HG02759 (cell line): ENCODE measurements at regions not wholly inside any gene's neighbourhood (a gene's known extent, or its start where the extent isn't known, plus 50 kb on each side); places are given as distances from the start of the nearest gene placed in this dataset.
"Not testable (repeated sequence)": the region's sequence is repeated elsewhere in the genome, so short reads cannot be mapped to it uniquely, and the experiment has no call there.

Experiments used
- ATAC-seq: cut with Tn5 transposase; IDR thresholded peaks from one replicate; pipeline ENCODE4 v1.9.1; 2021; ENCODE audit warnings: mild to moderate bottlenecking, moderate library complexity; ENCODE audit not compliant: unreplicated experiment

- no peak for ATAC-seq
Observed at GRCh38 chrX:63186137-63186536, 165.0 kb downstream of the SPIN4 start.

DNA sequence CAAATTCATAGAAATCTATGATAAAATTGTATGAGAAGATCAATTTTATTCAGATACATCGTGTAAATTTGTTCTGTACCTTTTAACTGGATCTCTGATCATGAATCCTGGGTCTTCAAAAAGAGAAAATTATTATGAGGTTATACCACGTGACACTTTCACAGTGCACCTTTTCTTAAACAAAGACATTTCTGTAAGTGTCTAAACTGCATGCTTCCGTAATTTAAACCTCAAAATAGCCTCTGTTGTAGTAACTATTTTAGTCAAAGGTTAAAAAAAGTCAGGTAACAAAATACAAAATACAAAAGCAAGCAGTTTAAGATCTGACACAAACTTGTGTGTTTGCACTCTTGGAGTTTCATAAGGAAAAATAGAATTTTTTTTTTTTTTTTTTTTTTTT, 171.3 kb downstream of the SPIN4 start:
- ATAC-seq = not testable (repeated sequence)

- not testable (repeated sequence) for ATAC-seq
Observed at GRCh38 chrX:63176578-63176977, 174.6 kb downstream of the SPIN4 start.

- not testable (repeated sequence) for ATAC-seq
Observed at GRCh38 chrX:63173841-63174718, 177.1 kb downstream of the SPIN4 start.

GRCh38 chrX:63169416-63169815, 181.7 kb downstream of the SPIN4 start:
- ATAC-seq = peak; percentile 71

DNA sequence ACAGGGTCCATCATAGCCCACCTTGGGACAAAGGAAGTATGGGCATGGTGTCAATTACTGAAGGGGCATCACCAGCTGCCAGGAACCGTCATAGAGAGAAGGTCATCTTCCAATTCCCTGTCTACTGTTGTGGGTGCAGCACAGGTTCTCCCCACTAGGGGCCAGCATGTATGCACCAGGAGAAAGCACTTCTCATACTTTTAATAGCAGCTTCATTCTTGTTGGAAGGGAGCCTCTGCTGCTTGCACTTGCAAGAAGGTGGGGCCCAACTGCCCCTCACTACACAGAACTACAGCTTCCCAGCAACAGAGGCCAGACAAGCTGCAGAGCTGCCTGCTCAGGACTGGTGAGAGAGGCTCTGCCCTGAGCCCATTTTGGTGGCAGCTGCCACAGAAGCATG, 182.2 kb downstream of the SPIN4 start:
- peak; percentile 39 for ATAC-seq

DNA sequence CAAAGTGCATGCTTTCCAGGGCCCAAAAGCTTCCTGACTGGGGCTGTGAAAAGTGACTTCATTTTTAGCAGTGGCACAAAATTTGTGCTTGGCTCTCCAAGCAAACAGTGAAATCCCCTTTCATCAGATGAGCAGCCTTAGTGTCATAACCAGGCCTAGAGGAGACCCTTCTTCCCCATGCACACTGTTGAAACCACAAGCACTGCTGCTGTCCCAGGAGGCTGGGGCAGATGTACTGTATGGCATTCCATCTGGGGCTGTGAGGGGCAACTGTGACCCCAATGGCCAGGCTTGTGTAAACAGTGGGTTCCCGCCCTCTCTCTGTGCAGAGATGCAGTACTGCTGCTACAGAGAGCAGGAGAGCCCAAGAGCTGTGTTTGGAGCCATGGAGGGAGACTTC, 184.1 kb downstream of the SPIN4 start:
- not testable (repeated sequence) for ATAC-seq

DNA sequence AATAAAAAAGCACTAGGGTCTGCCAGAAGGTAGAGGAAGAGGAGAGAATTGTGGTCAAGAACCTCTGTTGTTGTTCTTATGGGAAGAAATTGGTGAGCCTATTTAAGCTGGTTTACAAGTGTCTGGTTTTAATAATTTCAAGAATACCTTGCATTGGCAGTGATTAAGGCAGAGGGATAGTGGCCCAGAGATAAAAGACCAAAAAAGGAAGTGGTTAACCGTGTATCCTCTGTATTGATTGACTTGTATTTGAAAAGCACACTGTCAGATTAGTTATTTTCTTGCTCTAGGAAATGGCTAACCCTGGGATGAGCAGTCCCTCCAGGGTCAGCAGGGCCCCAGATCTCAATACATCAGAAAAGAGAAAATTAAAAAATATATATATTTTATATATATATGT, 190.1 kb downstream of the SPIN4 start:
- ATAC-seq = not testable (repeated sequence)

GRCh38 chrX:63160340-63160739, 190.8 kb downstream of the SPIN4 start:
- not testable (repeated sequence) for ATAC-seq

- ATAC-seq = not testable (repeated sequence)
Observed at GRCh38 chrX:63145526-63145925, 205.6 kb downstream of the SPIN4 start.

DNA sequence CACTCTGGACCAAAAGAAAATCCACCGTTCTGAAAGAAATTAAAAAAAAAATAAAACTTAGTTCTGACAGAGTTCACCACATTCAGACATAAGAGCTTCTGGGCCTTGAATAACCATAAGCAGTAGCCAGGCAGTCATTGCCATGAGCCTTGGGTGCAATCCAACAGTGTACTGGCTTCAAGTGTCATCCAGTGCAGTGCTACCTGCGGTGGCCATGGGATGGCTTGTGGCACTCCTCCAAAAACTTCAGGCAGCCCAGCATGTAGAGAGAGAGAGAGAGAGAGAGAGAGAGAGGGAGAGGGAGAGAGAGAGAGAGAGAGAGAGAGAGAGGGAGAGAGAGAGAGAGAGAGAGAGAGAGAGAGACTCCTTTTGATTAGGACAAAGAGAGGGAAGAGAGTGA, 208.5 kb downstream of the SPIN4 start:
- not testable (repeated sequence) for ATAC-seq

DNA sequence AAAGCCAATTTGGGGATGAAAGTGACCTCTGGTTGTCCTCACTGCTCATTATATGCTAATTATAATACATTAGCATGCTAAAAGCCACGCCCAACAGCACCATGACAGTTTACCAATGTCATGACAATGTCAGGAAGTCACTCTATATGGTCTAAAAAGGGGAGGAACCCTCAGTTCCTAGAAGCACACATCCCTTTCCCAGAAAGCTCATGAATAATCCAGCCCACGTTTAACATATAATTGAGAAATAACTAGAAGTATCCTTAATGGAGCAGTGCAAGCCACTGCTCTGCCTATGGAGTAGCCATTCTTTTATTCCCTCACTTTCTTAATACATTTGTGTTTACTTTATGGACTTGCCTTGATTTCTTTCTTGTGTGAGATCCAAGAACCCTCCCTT, 215.3 kb downstream of the SPIN4 start:
- not testable (repeated sequence) for ATAC-seq

- ATAC-seq = peak; percentile 85
Observed at GRCh38 chrX:63128509-63128908, 222.6 kb downstream of the SPIN4 start.

GRCh38 chrX:63115196-63115595, 235.9 kb downstream of the SPIN4 start:
- no peak for ATAC-seq

DNA sequence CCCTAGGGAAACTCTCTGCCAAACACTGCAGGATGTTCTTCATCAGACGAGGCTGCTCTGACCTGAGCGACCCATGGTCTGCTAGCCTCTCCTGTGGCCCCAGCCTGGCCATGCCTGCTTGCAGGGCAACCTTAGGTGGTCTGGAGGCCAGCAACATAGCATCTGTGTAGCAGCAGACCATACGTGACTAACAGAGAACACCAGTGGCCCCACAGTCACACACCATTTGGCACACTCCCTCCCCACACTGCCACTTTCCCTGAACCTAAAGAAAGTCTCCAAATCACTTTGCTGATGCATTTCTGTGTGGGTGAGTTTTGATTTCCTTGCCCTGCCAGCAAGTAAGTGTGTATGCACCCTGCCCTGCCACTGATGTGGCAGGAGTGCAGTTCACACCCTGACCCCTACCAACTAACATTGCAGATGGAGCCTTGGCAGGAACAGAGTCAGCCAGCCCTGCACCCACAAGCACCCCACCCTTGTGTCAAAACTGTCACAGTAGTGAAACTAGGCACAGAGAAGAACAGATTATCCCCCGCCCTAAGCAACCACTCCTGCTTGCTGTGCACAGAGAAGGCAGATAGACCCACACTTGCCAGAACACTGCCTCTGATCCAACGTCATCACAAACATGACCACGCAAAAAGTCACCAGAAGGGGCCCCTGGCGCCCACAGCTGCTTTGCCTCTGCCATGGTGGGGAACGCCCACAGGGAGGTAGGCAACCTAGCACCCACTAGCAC, 249.1 kb downstream of the SPIN4 start:
- ATAC-seq = no peak

- no peak for ATAC-seq
Observed at GRCh38 chrX:63058204-63058603, 292.9 kb downstream of the SPIN4 start.

DNA sequence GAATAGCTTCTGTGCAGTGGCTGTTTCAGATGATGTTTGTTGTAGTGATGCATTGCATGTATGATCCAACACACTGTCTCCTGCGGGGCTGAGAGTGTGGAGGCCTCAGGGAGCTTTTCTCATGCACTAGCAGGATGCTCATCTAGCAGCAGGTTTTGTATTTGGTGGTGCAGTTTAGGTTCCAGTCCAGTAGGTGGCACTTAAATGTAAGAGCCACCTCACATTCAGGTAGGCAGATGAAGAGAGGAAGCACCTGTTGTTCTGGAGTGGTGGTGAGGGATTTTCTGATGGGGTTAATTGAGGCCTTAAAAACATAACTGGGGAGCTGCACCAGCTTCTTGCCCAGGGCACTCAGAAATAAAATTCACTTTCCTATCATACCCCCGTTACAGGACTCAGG, 300.9 kb downstream of the SPIN4 start:
- ATAC-seq = no peak

DNA sequence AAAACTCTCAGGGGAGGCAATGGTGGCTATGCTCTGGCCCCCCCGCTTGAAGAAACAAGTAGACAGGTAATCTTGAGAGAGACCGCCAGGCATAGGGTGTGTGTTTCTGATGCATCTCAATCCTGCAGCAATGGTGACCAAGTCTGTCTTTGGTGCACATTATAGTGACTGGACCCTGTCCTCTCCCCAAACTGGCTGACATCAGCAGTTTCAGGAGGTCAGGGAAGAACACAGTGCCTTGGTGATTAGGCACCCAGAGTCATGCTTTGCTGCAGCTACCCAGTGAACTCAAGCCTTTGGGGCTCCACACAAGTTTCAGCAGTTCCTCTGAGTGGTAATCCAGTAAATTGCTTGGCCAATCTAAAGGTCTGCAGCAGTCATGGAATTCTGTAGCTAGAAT, 318.3 kb downstream of the SPIN4 start:
- ATAC-seq = no peak

GRCh38 chrX:63013549-63013948, 337.6 kb downstream of the SPIN4 start:
- no peak for ATAC-seq

DNA sequence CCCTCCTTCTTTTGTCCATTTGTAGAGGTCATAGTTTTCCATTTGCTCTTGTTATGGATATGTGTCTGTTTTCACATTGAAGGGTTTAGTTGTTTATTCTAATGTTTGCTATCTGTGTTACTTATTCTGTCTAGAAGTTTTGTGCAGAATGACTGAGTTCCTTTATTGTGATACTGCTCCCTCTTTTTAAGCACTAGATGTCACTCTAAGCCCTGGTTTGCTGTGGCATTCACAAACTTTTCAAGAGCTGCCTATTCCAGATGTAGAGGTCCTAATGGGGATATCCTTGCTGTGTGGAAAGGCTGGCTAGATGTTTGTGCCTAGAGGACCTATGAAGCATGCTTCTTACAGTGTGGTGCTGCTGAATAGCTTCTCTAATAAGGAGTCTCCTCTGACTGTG, 338.6 kb downstream of the SPIN4 start:
- ATAC-seq = no peak

DNA sequence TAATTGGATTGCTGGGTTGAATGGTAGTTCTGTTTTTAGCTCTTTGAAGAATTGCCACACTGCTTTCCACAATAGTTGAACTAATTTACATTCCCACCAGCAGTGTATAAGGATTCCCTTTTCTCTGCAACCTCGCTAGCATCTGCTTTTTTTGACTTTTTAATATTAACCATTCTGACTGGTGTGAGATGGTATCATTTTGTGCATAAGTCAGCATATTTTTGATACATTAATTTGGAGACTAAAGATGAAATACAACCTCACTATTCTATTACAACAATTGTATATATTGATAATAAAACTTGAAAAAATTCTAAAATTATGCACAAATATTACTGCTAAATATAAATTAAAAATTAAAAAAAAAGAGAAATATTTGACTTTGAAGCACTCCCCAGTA, 350.9 kb downstream of the SPIN4 start:
- ATAC-seq = not testable (repeated sequence)
